Peyer's patch (tissue), 4 donors: ENCODE measurements at regions not wholly inside any gene's neighbourhood (a gene's known extent, or its start where the extent isn't known, plus 50 kb on each side); places are given as distances from the start of the nearest gene placed in this dataset.

ENCODE experiments used
- DNase-seq, 3 donors: peaks; one replicate each; pipeline ENCODE4 v3.0.0-alpha.2; 2017 to 2019
- H3K27ac ChIP-seq, 4 donors: fragments of 200-600 bp; sonication (generic); one replicate each; pipeline ENCODE4 v1.5.1; 2016 to 2019
- H3K27me3 ChIP-seq, 2 donors: fragments of 200-600 bp; sonication (generic); one replicate each; pipeline ENCODE4 v1.5.1; 2019
- H3K36me3 ChIP-seq, 3 donors: fragments of 200-600 bp; sonication (generic); one replicate each; pipeline ENCODE4 v1.5.1; 2016 to 2019
- H3K4me1 ChIP-seq, 4 donors: fragments of 200-600 bp; sonication (generic); one replicate each; pipeline ENCODE4 v1.5.1; 2016 to 2019
- H3K4me3 ChIP-seq, 4 donors: fragments of 200-600 bp; sonication (generic); 1 replicate in 3 of 4; 2 replicates in 1 of 4; pipeline ENCODE4 v1.5.1; 2016 to 2019; ENCODE audit warnings: mild to moderate bottlenecking in 1 of 4
- H3K9me3 ChIP-seq, 4 donors: fragments of 200-600 bp; sonication (generic); one replicate each; pipeline ENCODE4 v1.5.1; 2016 to 2019; ENCODE audit warnings: mild to moderate bottlenecking in 1 of 4
- CTCF ChIP-seq, 6 experiments: fragments of 450-650 bp in 4 of 6; fragments of 200-600 bp in 2 of 6; sonication (generic) in 1 of 6; IDR thresholded peaks; one replicate each; pipeline ENCODE4 v1.5.1; 2017 to 2019; ENCODE audit warnings: antibody characterized with exemption in 6 of 6, mild to moderate bottlenecking in 3 of 6, moderate library complexity in 1 of 6
- POLR2A ChIP-seq, 2 donors: fragments of 450-650 bp; IDR thresholded peaks; one replicate each; pipeline ENCODE4 v1.5.1; 2017; ENCODE audit warnings: antibody characterized with exemption in 2 of 2, mild to moderate bottlenecking in 2 of 2, moderate library complexity in 2 of 2

GRCh38 chr6:104648347-104648746 lies 211.4 kb downstream of the HACE1 start:
- no peak for DNase-seq
- TF ChIP-seq CTCF (IDR thresholded peaks at IDR 0.05): no peak
- no peak for TF ChIP-seq POLR2A (IDR thresholded peaks at IDR 0.05)
- H3K9me3 ChIP-seq: no peaks in the 10 kb centered on the region
- H3K27me3 ChIP-seq: no peaks in the 10 kb centered on the region
- no peaks in the 10 kb centered on the region for H3K4me1 ChIP-seq
- H3K4me3 ChIP-seq: no peak overlapping the region
- no peak overlapping the region for H3K27ac ChIP-seq
- H3K36me3 ChIP-seq: no peaks in the 10 kb centered on the region

- no peak for DNase-seq
- Histone ChIP-seq H3K4me3 (no peak overlapping the region), H3K9me3 (no peaks in the 10 kb centered on the region), H3K27ac (no peak overlapping the region), H3K27me3 (no peaks in the 10 kb centered on the region), H3K4me1 (no peaks in the 10 kb centered on the region), H3K36me3 (no peaks in the 10 kb centered on the region)
- TF ChIP-seq CTCF (IDR thresholded peaks at IDR 0.05) (no peak), POLR2A (IDR thresholded peaks at IDR 0.05) (no peak)
Observed at GRCh38 chr6:104644848-104645247, 214.9 kb downstream of the HACE1 start.

- TF ChIP-seq CTCF (IDR thresholded peaks at IDR 0.05) (no peak), POLR2A (IDR thresholded peaks at IDR 0.05) (no peak)
Observed at GRCh38 chr6:104642871-104643270, 216.8 kb downstream of the HACE1 start.

GRCh38 chr6:104640761-104641160 lies 219.0 kb downstream of the HACE1 start:
- no peak overlapping the region for H3K27ac ChIP-seq
- H3K9me3 ChIP-seq: no peaks in the 10 kb centered on the region
- no peak for DNase-seq

More at GRCh38 chr6:104642871-104643270, 216.8 kb downstream of the HACE1 start:
- Histone ChIP-seq H3K4me3 (no peak overlapping the region), H3K27ac (no peak overlapping the region), H3K9me3 (no peaks in the 10 kb centered on the region), H3K36me3 (no peaks in the 10 kb centered on the region), H3K27me3 (no peaks in the 10 kb centered on the region), H3K4me1 (no peaks in the 10 kb centered on the region)
- no peak for DNase-seq

GRCh38 chr6:104640150-104640700 lies 219.5 kb downstream of the HACE1 start:
- no peaks in the 10 kb centered on the region for H3K36me3 ChIP-seq
- TF ChIP-seq POLR2A (IDR thresholded peaks at IDR 0.05) (no peak), CTCF (IDR thresholded peaks at IDR 0.05) (no peak)
- no peaks in the 10 kb centered on the region for H3K27me3 ChIP-seq
- H3K4me1 ChIP-seq: no peaks in the 10 kb centered on the region
- no peak overlapping the region for H3K4me3 ChIP-seq
- no peaks in the 10 kb centered on the region for H3K9me3 ChIP-seq
- no peak overlapping the region for H3K27ac ChIP-seq
- no peak for DNase-seq

More at GRCh38 chr6:104640761-104641160, 219.0 kb downstream of the HACE1 start:
- no peak for TF ChIP-seq POLR2A (IDR thresholded peaks at IDR 0.05)
- TF ChIP-seq CTCF (IDR thresholded peaks at IDR 0.05): no peak
- Histone ChIP-seq H3K4me3 (no peak overlapping the region), H3K27me3 (no peaks in the 10 kb centered on the region), H3K4me1 (no peaks in the 10 kb centered on the region), H3K36me3 (no peaks in the 10 kb centered on the region)

GRCh38 chr6:104639668-104640067 lies 220.1 kb downstream of the HACE1 start:
- no peak overlapping the region for H3K4me3 ChIP-seq
- H3K27me3 ChIP-seq: no peaks in the 10 kb centered on the region
- H3K4me1 ChIP-seq: no peaks in the 10 kb centered on the region
- H3K27ac ChIP-seq: peak overlapping the region in 2 of 4 donors; percentile 6 to 30
- TF ChIP-seq CTCF (IDR thresholded peaks at IDR 0.05) (no peak), POLR2A (IDR thresholded peaks at IDR 0.05) (no peak)
- no peaks in the 10 kb centered on the region for H3K36me3 ChIP-seq
- H3K9me3 ChIP-seq: no peaks in the 10 kb centered on the region
- DNase-seq: no peak
